SJSA1 (cell line): ENCODE measurements at regions not wholly inside any gene's neighbourhood (a gene's known extent, or its start where the extent isn't known, plus 50 kb on each side); places are given as distances from the start of the nearest gene placed in this dataset.

ENCODE experiments used
- DNase-seq, 2 experiments: peaks; one replicate each; pipeline ENCODE4 v3.0.0-alpha.2; 2015 to 2020; ENCODE audit warnings: low spot score in 2 of 2, low read depth in 1 of 2
- H3K27ac ChIP-seq: fragments of 250-450 bp; sonication (Bioruptor Pico); 2 replicates; pipeline ENCODE4 v1.5.1; 2020; ENCODE audit warnings: mild to moderate bottlenecking, moderate library complexity
- H3K27me3 ChIP-seq: fragments of 250-450 bp; sonication (Bioruptor Pico); replicated peaks from 2 replicates; pipeline ENCODE4 v1.5.1; 2020; ENCODE audit warnings: mild to moderate bottlenecking, moderate library complexity
- H3K36me3 ChIP-seq: fragments of 250-450 bp; sonication (Bioruptor Pico); 2 replicates; pipeline ENCODE4 v1.5.1; 2020; ENCODE audit warnings: mild to moderate bottlenecking
- H3K4me1 ChIP-seq: fragments of 250-450 bp; sonication (Bioruptor Pico); replicated peaks from 2 replicates; pipeline ENCODE4 v1.6.1; 2021; ENCODE audit warnings: mild to moderate bottlenecking
- H3K4me3 ChIP-seq: fragments of 250-450 bp; sonication (Bioruptor Pico); 2 replicates; pipeline ENCODE4 v1.5.1; 2020; ENCODE audit warnings: mild to moderate bottlenecking
- H3K9me3 ChIP-seq: fragments of 250-450 bp; sonication (Bioruptor Pico); replicated peaks from 2 replicates; pipeline ENCODE4 v1.5.1; 2020; ENCODE audit warnings: mild to moderate bottlenecking

- Histone ChIP-seq H3K4me3 (no peak overlapping the region), H3K9me3 (no peaks in the 10 kb centered on the region), H3K27me3 (no peaks in the 10 kb centered on the region; the same call in 1 of the 2 replicates), H3K4me1 (no peaks in the 10 kb centered on the region), H3K36me3 (no peaks in the 10 kb centered on the region), H3K27ac (no peak overlapping the region)
- DNase-seq: no peak
Measured at GRCh38 chr7:85612514-85612913, 425.7 kb upstream of the SEMA3D start.

GRCh38 chr7:85608804-85609203, 421.9 kb upstream of the SEMA3D start:
- Histone ChIP-seq H3K9me3 (no peaks in the 10 kb centered on the region), H3K27ac (no peak overlapping the region), H3K4me3 (no peak overlapping the region), H3K27me3 (no peaks in the 10 kb centered on the region), H3K36me3 (no peaks in the 10 kb centered on the region), H3K4me1 (no peaks in the 10 kb centered on the region)
- no peak for DNase-seq

GRCh38 chr7:85602196-85602595, 415.3 kb upstream of the SEMA3D start:
- no peak overlapping the region for H3K27ac ChIP-seq
- DNase-seq: no peak
- no peaks in the 10 kb centered on the region for H3K9me3 ChIP-seq
- H3K36me3 ChIP-seq: no peaks in the 10 kb centered on the region
- no peak overlapping the region for H3K4me3 ChIP-seq
- H3K4me1 ChIP-seq: no peaks in the 10 kb centered on the region
- H3K27me3 ChIP-seq: no peaks in the 10 kb centered on the region

- Histone ChIP-seq H3K36me3 (no peaks in the 10 kb centered on the region), H3K4me1 (peaks cover 3% of the 10 kb centered on the region), H3K27me3 (no peaks in the 10 kb centered on the region), H3K27ac (no peak overlapping the region), H3K4me3 (no peak overlapping the region), H3K9me3 (no peaks in the 10 kb centered on the region)
- no peak for DNase-seq
Measured at GRCh38 chr7:85600395-85600794, 413.5 kb upstream of the SEMA3D start.

- H3K27me3 ChIP-seq: no peaks in the 10 kb centered on the region
- no peaks in the 10 kb centered on the region for H3K36me3 ChIP-seq
- DNase-seq: no peak
- no peaks in the 10 kb centered on the region for H3K9me3 ChIP-seq
- no peak overlapping the region for H3K4me3 ChIP-seq
- H3K27ac ChIP-seq: no peak overlapping the region
- peaks cover 5% of the 10 kb centered on the region for H3K4me1 ChIP-seq
Measured at GRCh38 chr7:85596827-85597226, 410.0 kb upstream of the SEMA3D start.

GRCh38 chr7:85595750-85596178, 408.9 kb upstream of the SEMA3D start:
- no peak overlapping the region for H3K4me3 ChIP-seq
- H3K4me1 ChIP-seq: peaks cover 5% of the 10 kb centered on the region
- H3K27ac ChIP-seq: no peak overlapping the region
- H3K36me3 ChIP-seq: no peaks in the 10 kb centered on the region
- peak in 1 of 2 experiments; percentile 49 for DNase-seq
- H3K27me3 ChIP-seq: no peaks in the 10 kb centered on the region
- H3K9me3 ChIP-seq: no peaks in the 10 kb centered on the region

- no peaks in the 10 kb centered on the region for H3K36me3 ChIP-seq
- no peak for DNase-seq
- H3K9me3 ChIP-seq: no peaks in the 10 kb centered on the region
- no peak overlapping the region for H3K4me3 ChIP-seq
- no peaks in the 10 kb centered on the region for H3K27me3 ChIP-seq
- H3K27ac ChIP-seq: no peak overlapping the region
- H3K4me1 ChIP-seq: peaks cover 5% of the 10 kb centered on the region
Measured at GRCh38 chr7:85593355-85593754, 406.5 kb upstream of the SEMA3D start.

- no peaks in the 10 kb centered on the region for H3K9me3 ChIP-seq
- no peak overlapping the region for H3K27ac ChIP-seq
- H3K36me3 ChIP-seq: no peaks in the 10 kb centered on the region
- H3K4me3 ChIP-seq: no peak overlapping the region
- H3K27me3 ChIP-seq: no peaks in the 10 kb centered on the region
- H3K4me1 ChIP-seq: no peaks in the 10 kb centered on the region
- DNase-seq: no peak
Measured at GRCh38 chr7:85587785-85588184, 400.9 kb upstream of the SEMA3D start.

GRCh38 chr7:85586091-85586490, 399.2 kb upstream of the SEMA3D start:
- Histone ChIP-seq H3K36me3 (no peaks in the 10 kb centered on the region), H3K4me1 (no peaks in the 10 kb centered on the region), H3K27ac (no peak overlapping the region), H3K9me3 (no peaks in the 10 kb centered on the region), H3K4me3 (no peak overlapping the region), H3K27me3 (no peaks in the 10 kb centered on the region)
- DNase-seq: no peak

GRCh38 chr7:85583131-85583953, 396.5 kb upstream of the SEMA3D start:
- no peaks in the 10 kb centered on the region for H3K36me3 ChIP-seq
- H3K27me3 ChIP-seq: no peaks in the 10 kb centered on the region
- H3K9me3 ChIP-seq: no peaks in the 10 kb centered on the region
- H3K4me3 ChIP-seq: no peak overlapping the region
- no peak overlapping the region for H3K27ac ChIP-seq
- no peak for DNase-seq
- no peaks in the 10 kb centered on the region for H3K4me1 ChIP-seq

- Histone ChIP-seq H3K9me3 (no peaks in the 10 kb centered on the region), H3K27me3 (no peaks in the 10 kb centered on the region; the same call in 1 of the 2 replicates), H3K4me1 (no peaks in the 10 kb centered on the region), H3K27ac (no peak overlapping the region), H3K36me3 (no peaks in the 10 kb centered on the region), H3K4me3 (no peak overlapping the region)
- DNase-seq: no peak
Measured at GRCh38 chr7:85573844-85574243, 387.0 kb upstream of the SEMA3D start.

GRCh38 chr7:85573346-85573745, 386.5 kb upstream of the SEMA3D start:
- Histone ChIP-seq H3K36me3 (no peaks in the 10 kb centered on the region), H3K27ac (no peak overlapping the region), H3K9me3 (no peaks in the 10 kb centered on the region), H3K27me3 (no peaks in the 10 kb centered on the region; the same call in 1 of the 2 replicates), H3K4me3 (no peak overlapping the region), H3K4me1 (no peaks in the 10 kb centered on the region)
- no peak for DNase-seq

GRCh38 chr7:85570898-85571297, 384.0 kb upstream of the SEMA3D start:
- no peaks in the 10 kb centered on the region for H3K9me3 ChIP-seq
- DNase-seq: no peak
- no peaks in the 10 kb centered on the region for H3K27me3 ChIP-seq
- no peaks in the 10 kb centered on the region for H3K4me1 ChIP-seq
- no peak overlapping the region for H3K4me3 ChIP-seq
- H3K27ac ChIP-seq: no peak overlapping the region
- H3K36me3 ChIP-seq: no peaks in the 10 kb centered on the region

- Histone ChIP-seq H3K4me1 (no peaks in the 10 kb centered on the region; the same call in 1 of the 2 replicates), H3K4me3 (no peak overlapping the region), H3K27me3 (no peaks in the 10 kb centered on the region), H3K9me3 (no peaks in the 10 kb centered on the region), H3K27ac (no peak overlapping the region), H3K36me3 (no peaks in the 10 kb centered on the region)
- no peak for DNase-seq
Measured at GRCh38 chr7:85567983-85568382, 381.1 kb upstream of the SEMA3D start.
